DND-41 (cell line): ENCODE measurements at regions not wholly inside any gene's neighbourhood (a gene's known extent, or its start where the extent isn't known, plus 50 kb on each side); places are given as distances from the start of the nearest gene placed in this dataset.

Source experiments
- ATAC-seq: fragments of 200-7000 bp; cut with Tn5 transposase; 3 replicates; pipeline ENCODE4 v1.9.1; 2021; ENCODE audit warnings: low read depth; ENCODE audit not compliant: insufficient read depth
- DNase-seq: peaks from one replicate; pipeline ENCODE4 v3.0.0-alpha.2; 2020
- H2AFZ ChIP-seq: 2 replicates; pipeline ENCODE4 v1.6.0; 2012; ENCODE audit warnings: low read depth, low read length
- H3K27ac ChIP-seq: 2 replicates; pipeline ENCODE4 v1.5.1; 2012; ENCODE audit warnings: low read length, inconsistent platforms
- H3K27me3 ChIP-seq: fragments of 200-600 bp; sonication (generic); 2 replicates; pipeline ENCODE4 v1.6.0; 2012; ENCODE audit warnings: low read length, mild to moderate bottlenecking, inconsistent platforms; ENCODE audit not compliant: insufficient read depth, poor library complexity
- H3K36me3 ChIP-seq: 2 replicates; pipeline ENCODE4 v1.5.1; 2012; ENCODE audit warnings: low read length, inconsistent platforms; ENCODE audit not compliant: insufficient read depth
- H3K4me1 ChIP-seq: 2 replicates; pipeline ENCODE4 v1.5.1; 2012; ENCODE audit warnings: mild to moderate bottlenecking, low read length; ENCODE audit not compliant: insufficient read depth
- H3K4me2 ChIP-seq: 2 replicates; pipeline ENCODE4 v1.6.0; 2012; ENCODE audit warnings: mild to moderate bottlenecking, moderate library complexity, low read length, inconsistent platforms; ENCODE audit not compliant: insufficient read depth
- H3K4me3 ChIP-seq, 2 experiments: fragments of 200-600 bp in 1 of 2; shearing (Covaris generic) in 1 of 2; 2 replicates each; pipeline ENCODE4 v1.5.1; 2012 to 2016; ENCODE audit warnings: inconsistent platforms in 2 of 2, low read length in 2 of 2, mild to moderate bottlenecking in 2 of 2, low read depth in 1 of 2, moderate library complexity in 1 of 2
- H3K79me2 ChIP-seq: 2 replicates; pipeline ENCODE4 v1.6.0; 2012; ENCODE audit warnings: low read length, inconsistent platforms; ENCODE audit not compliant: insufficient read depth
- H3K9ac ChIP-seq: 2 replicates; pipeline ENCODE4 v1.6.0; 2012; ENCODE audit warnings: low read depth, mild to moderate bottlenecking, inconsistent platforms, low read length, moderate library complexity
- H3K9me3 ChIP-seq: 2 replicates; pipeline ENCODE4 v1.5.1; 2012; ENCODE audit warnings: low read length, moderate library complexity, mild to moderate bottlenecking, inconsistent platforms; ENCODE audit not compliant: insufficient read depth, severe bottlenecking
- H4K20me1 ChIP-seq: 2 replicates; pipeline ENCODE4 v1.6.0; 2012; ENCODE audit warnings: low read length; ENCODE audit not compliant: insufficient read depth
- EZH2 ChIP-seq: IDR thresholded peaks from 3 replicates; pipeline ENCODE4 v1.6.1; 2012; ENCODE audit warnings: borderline replicate concordance, low read depth, mild to moderate bottlenecking, moderate library complexity, low read length, inconsistent platforms; ENCODE audit not compliant: severe bottlenecking
- TF ChIP-seq, protein P1 (sequence below): IDR thresholded peaks from 2 replicates; pipeline ENCODE4 v1.5.1; 2012; ENCODE audit warnings: borderline replicate concordance, low read length, moderate library complexity, mild to moderate bottlenecking; ENCODE audit not compliant: poor library complexity, severe bottlenecking; ENCODE audit errors: extremely low read depth

DNA sequence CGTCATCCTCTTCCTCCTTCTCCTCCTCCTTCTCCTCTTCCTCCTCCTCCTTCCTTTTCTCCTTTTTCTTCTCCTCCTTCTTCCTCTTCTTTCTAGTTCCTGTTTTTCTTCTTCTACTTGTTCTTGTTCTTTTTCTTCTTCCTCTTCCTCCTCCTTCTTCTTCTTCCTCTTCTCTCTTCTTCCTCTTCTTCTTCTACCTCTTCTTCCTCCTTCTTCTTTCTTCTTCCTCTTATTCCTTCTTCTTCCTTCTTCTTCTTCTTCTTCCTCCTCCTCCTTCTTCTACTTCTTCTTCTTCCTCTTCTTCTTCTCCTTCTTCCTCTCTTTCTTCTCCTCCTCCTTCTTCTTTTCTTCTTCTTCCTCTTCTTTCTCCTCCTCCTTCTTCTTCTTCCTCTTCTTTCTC lies 310.2 kb upstream of the LMCD1 start:
- no peak overlapping the region for H3K27ac ChIP-seq
- no peaks in the 10 kb centered on the region for H3K27me3 ChIP-seq
- H3K4me2 ChIP-seq = no peak overlapping the region
- H3K4me1 ChIP-seq = no peaks in the 10 kb centered on the region
- H3K36me3 ChIP-seq = no peaks in the 10 kb centered on the region
- no peaks in the 10 kb centered on the region for H4K20me1 ChIP-seq
- DNase-seq (no peak), ATAC-seq (no peak)
- TF ChIP-seq, protein P1, sequence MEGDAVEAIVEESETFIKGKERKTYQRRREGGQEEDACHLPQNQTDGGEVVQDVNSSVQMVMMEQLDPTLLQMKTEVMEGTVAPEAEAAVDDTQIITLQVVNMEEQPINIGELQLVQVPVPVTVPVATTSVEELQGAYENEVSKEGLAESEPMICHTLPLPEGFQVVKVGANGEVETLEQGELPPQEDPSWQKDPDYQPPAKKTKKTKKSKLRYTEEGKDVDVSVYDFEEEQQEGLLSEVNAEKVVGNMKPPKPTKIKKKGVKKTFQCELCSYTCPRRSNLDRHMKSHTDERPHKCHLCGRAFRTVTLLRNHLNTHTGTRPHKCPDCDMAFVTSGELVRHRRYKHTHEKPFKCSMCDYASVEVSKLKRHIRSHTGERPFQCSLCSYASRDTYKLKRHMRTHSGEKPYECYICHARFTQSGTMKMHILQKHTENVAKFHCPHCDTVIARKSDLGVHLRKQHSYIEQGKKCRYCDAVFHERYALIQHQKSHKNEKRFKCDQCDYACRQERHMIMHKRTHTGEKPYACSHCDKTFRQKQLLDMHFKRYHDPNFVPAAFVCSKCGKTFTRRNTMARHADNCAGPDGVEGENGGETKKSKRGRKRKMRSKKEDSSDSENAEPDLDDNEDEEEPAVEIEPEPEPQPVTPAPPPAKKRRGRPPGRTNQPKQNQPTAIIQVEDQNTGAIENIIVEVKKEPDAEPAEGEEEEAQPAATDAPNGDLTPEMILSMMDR = no peak
- TF ChIP-seq EZH2 = no peak
- H3K4me3 ChIP-seq = no peak overlapping the region
- no peaks in the 10 kb centered on the region for H3K79me2 ChIP-seq
- H3K9ac ChIP-seq = no peak overlapping the region
- H3K9me3 ChIP-seq = no peaks in the 10 kb centered on the region
- no peak overlapping the region for H2AFZ ChIP-seq

DNA sequence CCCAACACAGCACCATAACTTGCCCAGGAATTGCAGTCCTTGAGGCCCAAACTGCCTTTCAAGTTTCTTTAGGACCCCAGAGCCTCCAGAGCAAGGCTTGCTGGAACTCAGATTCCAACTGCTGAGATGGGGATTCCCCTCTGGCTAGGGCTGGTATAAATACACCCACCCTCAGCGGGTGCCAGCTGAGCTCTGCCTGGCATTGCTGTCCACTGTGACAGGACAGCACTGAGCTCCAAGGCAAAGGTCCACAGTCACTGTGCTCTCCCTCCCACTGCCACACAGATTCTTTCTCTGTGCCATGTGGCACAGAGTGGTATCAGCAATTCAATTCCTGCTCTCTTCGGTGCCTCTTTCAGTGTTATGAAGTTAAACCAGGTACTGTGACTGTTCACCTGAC lies 304.2 kb upstream of the LMCD1 start:
- no peak overlapping the region for H3K4me2 ChIP-seq
- H3K4me3 ChIP-seq = no peak overlapping the region
- TF ChIP-seq, protein P1 = no peak
- no peak for TF ChIP-seq EZH2
- no peaks in the 10 kb centered on the region for H3K79me2 ChIP-seq
- no peak overlapping the region for H3K9ac ChIP-seq
- ATAC-seq = no peak
- H2AFZ ChIP-seq = peak overlapping the region; percentile 38; the same call in 1 of the 2 replicates
- H3K27ac ChIP-seq = no peak overlapping the region
- H3K9me3 ChIP-seq = no peaks in the 10 kb centered on the region
- H3K27me3 ChIP-seq = no peaks in the 10 kb centered on the region
- no peak for DNase-seq
- no peaks in the 10 kb centered on the region for H3K36me3 ChIP-seq
- no peaks in the 10 kb centered on the region for H4K20me1 ChIP-seq
- H3K4me1 ChIP-seq = no peaks in the 10 kb centered on the region

DNA sequence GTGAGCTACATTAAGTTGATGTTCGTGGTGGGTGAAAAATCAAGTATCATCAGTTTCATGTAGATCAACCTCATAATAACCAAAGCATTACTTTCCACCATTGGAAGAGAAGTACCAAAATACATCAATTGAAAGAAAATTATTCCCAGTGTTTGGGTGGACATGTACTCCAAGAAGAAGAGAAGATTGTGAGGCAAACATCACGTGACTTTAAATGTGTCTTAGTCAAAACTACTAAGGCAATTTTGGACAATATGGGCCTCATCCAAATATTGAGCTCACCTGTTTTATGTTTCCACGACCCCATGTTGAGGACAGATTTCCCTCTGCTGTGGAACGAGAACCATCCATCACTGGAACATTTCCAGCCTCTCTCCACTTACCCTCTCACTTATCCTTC lies 303.0 kb upstream of the LMCD1 start:
- Histone ChIP-seq H3K79me2 (no peaks in the 10 kb centered on the region), H3K27ac (no peak overlapping the region), H3K4me3 (no peak overlapping the region), H3K9ac (no peak overlapping the region), H3K36me3 (no peaks in the 10 kb centered on the region), H3K4me1 (no peaks in the 10 kb centered on the region), H2AFZ (no peak overlapping the region), H3K4me2 (no peak overlapping the region), H3K27me3 (no peaks in the 10 kb centered on the region), H4K20me1 (no peaks in the 10 kb centered on the region), H3K9me3 (no peaks in the 10 kb centered on the region)
- no peak for ATAC-seq
- TF ChIP-seq, protein P1 = no peak
- no peak for TF ChIP-seq EZH2
- no peak for DNase-seq

DNA sequence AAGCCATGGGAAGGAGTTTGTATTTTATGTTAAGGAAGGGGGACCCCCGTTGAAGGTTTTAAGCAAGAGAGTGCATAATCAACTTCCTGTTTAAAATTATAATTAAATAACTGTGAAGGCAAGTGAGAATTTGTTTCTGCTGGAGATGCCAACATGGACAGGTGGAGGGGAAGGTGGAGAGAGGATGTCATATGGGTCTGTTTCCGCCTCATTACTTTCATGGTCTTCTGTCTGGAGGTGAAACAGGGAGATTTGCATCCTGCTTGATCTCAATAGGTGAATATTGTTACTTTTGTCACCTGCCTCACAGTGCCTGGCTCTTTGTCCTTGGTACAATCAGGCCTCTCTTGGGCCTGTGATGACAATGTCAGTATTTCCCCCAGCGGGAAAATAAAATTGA lies 300.6 kb upstream of the LMCD1 start:
- Histone ChIP-seq H3K4me2 (no peak overlapping the region), H3K79me2 (no peaks in the 10 kb centered on the region), H3K4me1 (no peaks in the 10 kb centered on the region), H3K4me3 (no peak overlapping the region), H3K9me3 (no peaks in the 10 kb centered on the region), H4K20me1 (no peaks in the 10 kb centered on the region), H3K27me3 (no peaks in the 10 kb centered on the region), H2AFZ (no peak overlapping the region), H3K9ac (no peak overlapping the region), H3K36me3 (no peaks in the 10 kb centered on the region), H3K27ac (no peak overlapping the region)
- TF ChIP-seq, protein P1 = no peak
- TF ChIP-seq EZH2 = no peak
- DNase-seq (no peak), ATAC-seq (no peak)
